Osteocyte (in vitro differentiated cells): ENCODE measurements at regions not wholly inside any gene's neighbourhood (a gene's known extent, or its start where the extent isn't known, plus 50 kb on each side); places are given as distances from the start of the nearest gene placed in this dataset.
"Not testable (repeated sequence)": the region's sequence is repeated elsewhere in the genome, so short reads cannot be mapped to it uniquely, and the experiment has no call there.

Source experiments
- DNase-seq: peaks from one replicate; pipeline ENCODE4 v3.0.0; 2021; ENCODE audit warnings: mixed read lengths; ENCODE audit not compliant: unreplicated experiment; ENCODE audit errors: extremely low spot score
- H3K27ac Mint-ChIP-seq: one replicate; pipeline ENCODE4 v1.8.0; 2021; ENCODE audit warnings: mild to moderate bottlenecking, mixed read lengths; ENCODE audit not compliant: unreplicated experiment
- H3K27me3 Mint-ChIP-seq: one replicate; pipeline ENCODE4 v1.8.0; 2021; ENCODE audit warnings: mixed read lengths; ENCODE audit not compliant: unreplicated experiment
- H3K36me3 Mint-ChIP-seq: one replicate; pipeline ENCODE4 v1.8.0; 2021; ENCODE audit warnings: mixed read lengths; ENCODE audit not compliant: unreplicated experiment
- H3K4me1 Mint-ChIP-seq: one replicate; pipeline ENCODE4 v1.8.0; 2021; ENCODE audit warnings: mixed read lengths; ENCODE audit not compliant: unreplicated experiment
- H3K4me3 Mint-ChIP-seq: one replicate; pipeline ENCODE4 v1.8.0; 2021; ENCODE audit warnings: mild to moderate bottlenecking, moderate library complexity, mixed read lengths; ENCODE audit not compliant: unreplicated experiment
- H3K9me3 Mint-ChIP-seq: one replicate; pipeline ENCODE4 v1.8.0; 2021; ENCODE audit warnings: mixed read lengths; ENCODE audit not compliant: unreplicated experiment
- TF ChIP-seq, protein P1 (sequence below): fragments of 200-600 bp; sonication (generic); IDR thresholded peaks from 2 replicates; pipeline ENCODE4 v1.5.0; 2021; ENCODE audit warnings: antibody characterized with exemption, mild to moderate bottlenecking, moderate library complexity

- no peaks in the 10 kb centered on the region for H3K27me3 Mint-ChIP-seq
Observed at GRCh38 chr16:13727943-13728342, 192.0 kb upstream of the ERCC4 start.

GRCh38 chr16:13733561-13733960, 186.4 kb upstream of the ERCC4 start:
- Mint-ChIP-seq H3K4me3 (no peak overlapping the region), H3K27ac (no peak overlapping the region), H3K9me3 (peaks cover under 1% of the 10 kb centered on the region), H3K36me3 (no peaks in the 10 kb centered on the region), H3K27me3 (no peaks in the 10 kb centered on the region), H3K4me1 (no peaks in the 10 kb centered on the region)
- DNase-seq = no peak
- TF ChIP-seq, protein P1, sequence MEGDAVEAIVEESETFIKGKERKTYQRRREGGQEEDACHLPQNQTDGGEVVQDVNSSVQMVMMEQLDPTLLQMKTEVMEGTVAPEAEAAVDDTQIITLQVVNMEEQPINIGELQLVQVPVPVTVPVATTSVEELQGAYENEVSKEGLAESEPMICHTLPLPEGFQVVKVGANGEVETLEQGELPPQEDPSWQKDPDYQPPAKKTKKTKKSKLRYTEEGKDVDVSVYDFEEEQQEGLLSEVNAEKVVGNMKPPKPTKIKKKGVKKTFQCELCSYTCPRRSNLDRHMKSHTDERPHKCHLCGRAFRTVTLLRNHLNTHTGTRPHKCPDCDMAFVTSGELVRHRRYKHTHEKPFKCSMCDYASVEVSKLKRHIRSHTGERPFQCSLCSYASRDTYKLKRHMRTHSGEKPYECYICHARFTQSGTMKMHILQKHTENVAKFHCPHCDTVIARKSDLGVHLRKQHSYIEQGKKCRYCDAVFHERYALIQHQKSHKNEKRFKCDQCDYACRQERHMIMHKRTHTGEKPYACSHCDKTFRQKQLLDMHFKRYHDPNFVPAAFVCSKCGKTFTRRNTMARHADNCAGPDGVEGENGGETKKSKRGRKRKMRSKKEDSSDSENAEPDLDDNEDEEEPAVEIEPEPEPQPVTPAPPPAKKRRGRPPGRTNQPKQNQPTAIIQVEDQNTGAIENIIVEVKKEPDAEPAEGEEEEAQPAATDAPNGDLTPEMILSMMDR = no peak

More at GRCh38 chr16:13727943-13728342, 192.0 kb upstream of the ERCC4 start:
- TF ChIP-seq, protein P1 = no peak
- Mint-ChIP-seq H3K4me3 (no peak overlapping the region), H3K36me3 (no peaks in the 10 kb centered on the region), H3K9me3 (peaks cover 14% of the 10 kb centered on the region), H3K4me1 (no peaks in the 10 kb centered on the region), H3K27ac (no peak overlapping the region)
- no peak for DNase-seq

DNA sequence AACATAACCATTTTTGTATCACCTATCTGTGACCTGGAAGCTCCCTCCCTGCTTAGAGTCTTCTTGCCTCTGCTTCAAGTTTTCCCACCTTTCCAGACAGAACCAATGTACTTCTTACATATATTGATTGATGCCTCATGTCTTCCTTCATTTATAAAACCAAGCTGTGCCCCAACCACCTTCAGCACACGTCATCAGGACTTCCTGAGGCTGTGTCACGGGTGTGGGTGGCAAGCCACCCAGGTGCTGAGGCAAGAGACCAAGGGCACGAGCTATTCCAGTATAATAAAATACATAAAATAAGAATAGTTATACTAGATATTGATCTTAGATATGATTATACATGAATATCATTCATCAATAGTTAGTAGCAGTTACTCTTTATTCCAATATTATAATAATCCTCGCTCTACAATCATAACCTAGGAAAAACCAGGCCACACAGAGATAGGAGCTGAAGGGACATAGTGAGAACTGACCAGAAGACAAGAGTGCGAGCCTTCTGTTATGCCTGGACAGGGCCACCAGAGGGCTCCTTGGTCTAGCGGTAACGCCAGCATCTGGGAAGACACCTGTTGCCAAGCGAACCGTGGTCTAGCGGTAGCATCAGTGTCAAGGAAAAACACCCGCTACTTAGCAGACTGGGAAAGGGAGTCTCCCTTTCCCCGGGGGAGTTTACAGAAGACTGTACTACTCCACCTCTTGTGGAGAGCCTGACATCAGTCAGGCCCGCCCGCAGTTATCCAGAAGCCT, 180.2 kb upstream of the ERCC4 start:
- H3K4me3 Mint-ChIP-seq, H3K27ac Mint-ChIP-seq, H3K27me3 Mint-ChIP-seq, DNase-seq, H3K36me3 Mint-ChIP-seq, H3K4me1 Mint-ChIP-seq: not testable (repeated sequence)
- peaks cover 30% of the 10 kb centered on the region for H3K9me3 Mint-ChIP-seq

DNA sequence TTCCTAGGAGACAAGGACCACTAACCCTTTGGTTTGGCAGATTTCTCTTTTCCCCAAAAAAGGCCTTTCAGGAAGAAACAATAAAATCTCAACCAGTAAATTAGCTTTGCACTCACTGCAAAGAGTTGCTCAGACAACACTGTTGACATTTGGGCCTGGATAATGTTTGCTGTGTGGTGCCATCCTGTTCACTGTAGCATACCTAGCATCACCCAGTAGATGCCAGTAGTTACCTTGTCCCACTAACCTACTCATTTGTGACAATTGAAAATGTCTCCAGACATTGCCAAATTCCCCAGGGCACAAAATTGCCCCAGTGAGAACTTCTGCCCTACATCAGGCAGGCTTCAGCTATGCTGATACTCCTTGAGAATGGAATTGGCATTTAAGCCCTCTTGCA, 177.0 kb upstream of the ERCC4 start:
- Mint-ChIP-seq H3K36me3 (no peaks in the 10 kb centered on the region), H3K27ac (no peak overlapping the region), H3K27me3 (no peaks in the 10 kb centered on the region), H3K4me1 (no peaks in the 10 kb centered on the region), H3K4me3 (no peak overlapping the region), H3K9me3 (peaks cover 30% of the 10 kb centered on the region)
- TF ChIP-seq, protein P1 = no peak
- DNase-seq = no peak

DNA sequence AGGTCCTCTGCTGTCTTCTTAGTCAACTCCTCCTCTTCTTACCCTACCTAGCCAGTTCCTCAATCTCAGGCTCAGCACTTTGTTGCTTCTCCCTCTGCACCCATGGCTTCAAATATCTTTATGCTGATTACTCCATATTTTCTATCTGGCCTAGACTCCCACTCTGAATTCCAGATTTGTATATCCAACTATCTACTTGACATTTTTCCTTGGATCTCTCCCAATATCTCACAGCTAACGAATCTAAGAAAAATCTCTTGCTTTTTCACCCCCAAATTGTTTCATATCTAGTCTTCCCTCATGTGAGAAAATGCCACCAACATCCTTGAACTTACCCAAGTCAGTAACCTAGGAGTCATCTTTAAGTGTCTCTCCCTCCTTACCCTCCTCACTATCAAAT, 176.4 kb upstream of the ERCC4 start:
- TF ChIP-seq, protein P1 = no peak
- Mint-ChIP-seq H3K4me1 (no peaks in the 10 kb centered on the region), H3K9me3 (peaks cover 30% of the 10 kb centered on the region)

More for the DNA sequence above, 176.4 kb upstream of the ERCC4 start:
- Mint-ChIP-seq H3K27me3 (no peaks in the 10 kb centered on the region), H3K27ac (no peak overlapping the region), H3K36me3 (no peaks in the 10 kb centered on the region), H3K4me3 (no peak overlapping the region)
- DNase-seq = no peak
